Type B pancreatic cell (in vitro differentiated cells): ENCODE measurements at regions not wholly inside any gene's neighbourhood (a gene's known extent, or its start where the extent isn't known, plus 50 kb on each side); places are given as distances from the start of the nearest gene placed in this dataset.

Experiments used
- DNase-seq: peaks from one replicate; pipeline ENCODE4 v3.0.0; 2021; ENCODE audit warnings: mixed read lengths; ENCODE audit not compliant: unreplicated experiment; ENCODE audit errors: extremely low spot score
- H3K27ac Mint-ChIP-seq: 2 replicates; pipeline ENCODE4 v1.8.0; 2021; ENCODE audit warnings: mild to moderate bottlenecking, mixed read lengths
- H3K27me3 Mint-ChIP-seq: 2 replicates; pipeline ENCODE4 v1.8.0; 2021; ENCODE audit warnings: mixed read lengths
- H3K36me3 Mint-ChIP-seq: 2 replicates; pipeline ENCODE4 v1.8.0; 2021; ENCODE audit warnings: mixed read lengths
- H3K4me1 Mint-ChIP-seq: one replicate; pipeline ENCODE4 v1.8.0; 2021; ENCODE audit warnings: mixed read lengths; ENCODE audit not compliant: unreplicated experiment
- H3K4me3 Mint-ChIP-seq: 2 replicates; pipeline ENCODE4 v1.8.0; 2021; ENCODE audit warnings: mild to moderate bottlenecking, mixed read lengths
- H3K9me3 Mint-ChIP-seq: 2 replicates; pipeline ENCODE4 v1.8.0; 2021; ENCODE audit warnings: mixed read lengths
- CTCF ChIP-seq: fragments of 200-600 bp; sonication (generic); conservative IDR thresholded peaks from 2 replicates; pipeline ENCODE4 v1.5.0; 2021; ENCODE audit warnings: antibody characterized with exemption, mild to moderate bottlenecking

- Mint-ChIP-seq H3K36me3 (no peaks in the 10 kb centered on the region), H3K27ac (no peak overlapping the region), H3K4me1 (no peaks in the 10 kb centered on the region), H3K4me3 (no peak overlapping the region), H3K9me3 (no peaks in the 10 kb centered on the region), H3K27me3 (peaks cover 5% of the 10 kb centered on the region)
- DNase-seq, result no peak
- no peak for TF ChIP-seq CTCF
Observed at GRCh38 chr1:213773975-213774374, 213.8 kb upstream of the PROX1 start.

- no peaks in the 10 kb centered on the region for H3K4me1 Mint-ChIP-seq
- H3K4me3 Mint-ChIP-seq, result no peak overlapping the region
- no peaks in the 10 kb centered on the region for H3K36me3 Mint-ChIP-seq
- no peak for TF ChIP-seq CTCF
- H3K27ac Mint-ChIP-seq, result no peak overlapping the region
- no peak for DNase-seq
- H3K27me3 Mint-ChIP-seq, result peaks cover 14% of the 10 kb centered on the region
- H3K9me3 Mint-ChIP-seq, result peaks cover 5% of the 10 kb centered on the region
Observed at GRCh38 chr1:213776969-213777368, 210.8 kb upstream of the PROX1 start.

- Mint-ChIP-seq H3K4me1 (no peaks in the 10 kb centered on the region), H3K27ac (no peak overlapping the region), H3K4me3 (no peak overlapping the region), H3K27me3 (peaks cover 14% of the 10 kb centered on the region), H3K9me3 (peaks cover 5% of the 10 kb centered on the region), H3K36me3 (no peaks in the 10 kb centered on the region)
- DNase-seq, result no peak
- TF ChIP-seq CTCF, result no peak
Observed at GRCh38 chr1:213779228-213779627, 208.5 kb upstream of the PROX1 start.

GRCh38 chr1:213782941-213783672 is 204.7 kb upstream of the PROX1 start:
- peaks cover 26% of the 10 kb centered on the region for H3K27me3 Mint-ChIP-seq
- H3K9me3 Mint-ChIP-seq, result peaks cover 12% of the 10 kb centered on the region
- no peaks in the 10 kb centered on the region for H3K36me3 Mint-ChIP-seq
- H3K4me3 Mint-ChIP-seq, result no peak overlapping the region
- H3K4me1 Mint-ChIP-seq, result no peaks in the 10 kb centered on the region
- TF ChIP-seq CTCF, result no peak
- no peak overlapping the region for H3K27ac Mint-ChIP-seq
- no peak for DNase-seq

GRCh38 chr1:213783893-213784292 is 203.9 kb upstream of the PROX1 start:
- Mint-ChIP-seq H3K4me3 (no peak overlapping the region), H3K9me3 (peaks cover 12% of the 10 kb centered on the region), H3K36me3 (no peaks in the 10 kb centered on the region), H3K27me3 (peaks cover 26% of the 10 kb centered on the region), H3K27ac (no peak overlapping the region), H3K4me1 (no peaks in the 10 kb centered on the region)
- no peak for TF ChIP-seq CTCF
- no peak for DNase-seq
